SKM-1 treated with dmso at 0.1 percent for 144 hours (cell line): ENCODE measurements at regions not wholly inside any gene's neighbourhood (a gene's known extent, or its start where the extent isn't known, plus 50 kb on each side); places are given as distances from the start of the nearest gene placed in this dataset.
A peak's percentile ranks its signal among the peaks of the same experiment; 100 is the strongest.

Experiments used
- DNase-seq: peaks from one replicate; lab custom pipeline; 2025; ENCODE audit not compliant: unreplicated experiment; lab: John Stamatoyannopoulos, UW

GRCh38 chr3:67809370-67809935 lies 155.0 kb upstream of the SUCLG2 start:
- no peak for DNase-seq

- DNase-seq: no peak
These were observed 154.5 kb upstream of the SUCLG2 start for GRCh38 chr3:67808906-67809305.

- no peak for DNase-seq
These were observed 150.2 kb upstream of the SUCLG2 start for GRCh38 chr3:67804578-67804977.

GRCh38 chr3:67804089-67804488 lies 149.7 kb upstream of the SUCLG2 start:
- DNase-seq: no peak

- DNase-seq: no peak
These were observed 144.0 kb upstream of the SUCLG2 start for GRCh38 chr3:67798412-67798811.

GRCh38 chr3:67791620-67792019 lies 137.2 kb upstream of the SUCLG2 start:
- no peak for DNase-seq

- peak; percentile 37 for DNase-seq
These were observed 135.6 kb upstream of the SUCLG2 start for GRCh38 chr3:67790043-67790442.

- DNase-seq: no peak
These were observed 134.0 kb upstream of the SUCLG2 start for GRCh38 chr3:67788396-67788795.

- no peak for DNase-seq
These were observed 129.2 kb upstream of the SUCLG2 start for GRCh38 chr3:67783281-67784250.

- no peak for DNase-seq
These were observed 127.5 kb upstream of the SUCLG2 start for GRCh38 chr3:67781871-67782270.

GRCh38 chr3:67781218-67781617 lies 126.8 kb upstream of the SUCLG2 start:
- no peak for DNase-seq

- DNase-seq: no peak
These were observed 120.3 kb upstream of the SUCLG2 start for GRCh38 chr3:67774676-67775075.

GRCh38 chr3:67765575-67765974 lies 111.2 kb upstream of the SUCLG2 start:
- no peak for DNase-seq

- DNase-seq: no peak
These were observed 90.9 kb upstream of the SUCLG2 start for GRCh38 chr3:67745296-67745695.

- DNase-seq: no peak
These were observed 90.3 kb upstream of the SUCLG2 start for GRCh38 chr3:67744699-67745098.

- no peak for DNase-seq
These were observed 85.4 kb upstream of the SUCLG2 start for GRCh38 chr3:67739851-67740250.

GRCh38 chr3:67737906-67738865 lies 83.8 kb upstream of the SUCLG2 start:
- DNase-seq: no peak

- DNase-seq: no peak
These were observed 82.7 kb upstream of the SUCLG2 start for GRCh38 chr3:67737140-67737539.

GRCh38 chr3:67733269-67733950 lies 79.0 kb upstream of the SUCLG2 start:
- DNase-seq: no peak

GRCh38 chr3:67724434-67724833 lies 70.0 kb upstream of the SUCLG2 start:
- no peak for DNase-seq

- no peak for DNase-seq
These were observed 69.5 kb upstream of the SUCLG2 start for GRCh38 chr3:67723863-67724262.
